Fibroblast of skin of right quadriceps (primary cell): ENCODE measurements at regions not wholly inside any gene's neighbourhood (a gene's known extent, or its start where the extent isn't known, plus 50 kb on each side); places are given as distances from the start of the nearest gene placed in this dataset.
A peak's percentile ranks its signal among the peaks of the same experiment; 100 is the strongest.

ENCODE experiments used
- DNase-seq: peaks from one replicate; pipeline ENCODE4 v3.0.0-alpha.2; 2013

- DNase-seq = no peak
Observed at GRCh38 chr13:48181482-48182145, 51.4 kb upstream of the ITM2B start.

GRCh38 chr13:48178126-48178525 lies 54.9 kb upstream of the ITM2B start:
- no peak for DNase-seq

GRCh38 chr13:48176781-48177180 lies 56.2 kb upstream of the ITM2B start:
- DNase-seq = no peak

- DNase-seq = no peak
Observed at GRCh38 chr13:48175185-48175584, 57.8 kb upstream of the ITM2B start.

GRCh38 chr13:48167866-48168265 lies 65.1 kb upstream of the ITM2B start:
- DNase-seq = no peak

GRCh38 chr13:48165727-48166126 lies 67.3 kb upstream of the ITM2B start:
- DNase-seq = no peak

GRCh38 chr13:48165063-48165462 lies 67.9 kb upstream of the ITM2B start:
- DNase-seq = no peak

GRCh38 chr13:48163061-48163460 lies 68.2 kb upstream of the MED4 start:
- DNase-seq = no peak

- DNase-seq = no peak
Observed at GRCh38 chr13:48162217-48162616, 67.3 kb upstream of the MED4 start.

- no peak for DNase-seq
Observed at GRCh38 chr13:48161530-48162179, 66.8 kb upstream of the MED4 start.

GRCh38 chr13:48160606-48161278 lies 65.8 kb upstream of the MED4 start:
- peak; percentile 29 for DNase-seq

- no peak for DNase-seq
Observed at GRCh38 chr13:48159826-48160225, 64.9 kb upstream of the MED4 start.

- peak; percentile 24 for DNase-seq
Observed at GRCh38 chr13:48159401-48159800, 64.5 kb upstream of the MED4 start.

- no peak for DNase-seq
Observed at GRCh38 chr13:48158915-48159314, 64.0 kb upstream of the MED4 start.

- no peak for DNase-seq
Observed at GRCh38 chr13:48158290-48158689, 63.4 kb upstream of the MED4 start.

GRCh38 chr13:48156466-48156865 lies 61.6 kb upstream of the MED4 start:
- no peak for DNase-seq

GRCh38 chr13:48155848-48156247 lies 60.9 kb upstream of the MED4 start:
- DNase-seq = peak; percentile 39

- no peak for DNase-seq
Observed at GRCh38 chr13:48154671-48155070, 59.8 kb upstream of the MED4 start.

- no peak for DNase-seq
Observed at GRCh38 chr13:48153186-48153585, 58.3 kb upstream of the MED4 start.

- DNase-seq = no peak
Observed at GRCh38 chr13:48151363-48152161, 56.7 kb upstream of the MED4 start.

- no peak for DNase-seq
Observed at GRCh38 chr13:48148454-48148853, 53.5 kb upstream of the MED4 start.

GRCh38 chr13:48146636-48147035 lies 51.7 kb upstream of the MED4 start:
- DNase-seq = no peak

- DNase-seq = no peak
Observed at GRCh38 chr13:48146122-48146521, 51.2 kb upstream of the MED4 start.
